Tibial nerve (tissue), 4 donors: ENCODE measurements at regions not wholly inside any gene's neighbourhood (a gene's known extent, or its start where the extent isn't known, plus 50 kb on each side); places are given as distances from the start of the nearest gene placed in this dataset.

Experiments
- CTCF ChIP-seq, 5 experiments: fragments of 200-600 bp in 3 of 5; fragments of 450-650 bp in 2 of 5; sonication (generic) in 3 of 5; IDR thresholded peaks; one replicate each; pipeline ENCODE4 v1.5.1; 2016 to 2019; ENCODE audit warnings: antibody characterized with exemption in 5 of 5, mild to moderate bottlenecking in 3 of 5, moderate library complexity in 2 of 5
- EP300 ChIP-seq, 2 donors: sonication (generic); formaldehyde crosslinking; IDR thresholded peaks; one replicate each; pipeline ENCODE4 v1.6.1; 2017; ENCODE audit warnings: antibody characterized with exemption in 2 of 2, mild to moderate bottlenecking in 1 of 2
- POLR2A ChIP-seq, 2 donors: fragments of 450-650 bp; IDR thresholded peaks; one replicate each; pipeline ENCODE4 v1.6.1; 2017; ENCODE audit warnings: antibody characterized with exemption in 2 of 2, mild to moderate bottlenecking in 2 of 2, moderate library complexity in 2 of 2

- no peak for TF ChIP-seq EP300 (IDR thresholded peaks at IDR 0.05)
- no peak for TF ChIP-seq POLR2A (IDR thresholded peaks at IDR 0.05)
- TF ChIP-seq CTCF (IDR thresholded peaks at IDR 0.05) = no peak
Observed at GRCh38 chr5:12316812-12317211, 412.6 kb upstream of the CTNND2 start.
